Esophagus (tissue), 2 donors: ENCODE measurements at regions not wholly inside any gene's neighbourhood (a gene's known extent, or its start where the extent isn't known, plus 50 kb on each side); places are given as distances from the start of the nearest gene placed in this dataset.

Source experiments
- H3K27ac ChIP-seq, 2 donors: one replicate each; pipeline ENCODE4 v1.5.1; 2013; ENCODE audit warnings: low read depth in 2 of 2, mild to moderate bottlenecking in 2 of 2, inconsistent platforms in 1 of 2, low read length in 1 of 2, moderate library complexity in 1 of 2
- H3K27me3 ChIP-seq, 2 donors: one replicate each; pipeline ENCODE4 v1.6.1; 2013; ENCODE audit warnings: low read length in 2 of 2, control low read depth in 1 of 2, mild to moderate bottlenecking in 1 of 2; ENCODE audit not compliant: insufficient read depth in 2 of 2, control insufficient read depth in 1 of 2
- H3K36me3 ChIP-seq, 2 donors: one replicate each; pipeline ENCODE4 v1.6.1; 2013; ENCODE audit warnings: low read length in 1 of 2; ENCODE audit not compliant: control insufficient read depth in 2 of 2, insufficient read depth in 2 of 2
- H3K4me1 ChIP-seq, 2 donors: one replicate each; pipeline ENCODE4 v1.6.1; 2013; ENCODE audit warnings: low read length in 1 of 2; ENCODE audit not compliant: control insufficient read depth in 2 of 2, insufficient read depth in 2 of 2
- H3K4me3 ChIP-seq, 2 donors: one replicate each; pipeline ENCODE4 v1.5.1; 2013; ENCODE audit warnings: low read length in 2 of 2, mild to moderate bottlenecking in 2 of 2, low read depth in 1 of 2, moderate library complexity in 1 of 2
- H3K9me3 ChIP-seq, 2 donors: one replicate each; pipeline ENCODE4 v1.6.1; 2013; ENCODE audit warnings: mild to moderate bottlenecking in 2 of 2, low read depth in 1 of 2, low read length in 1 of 2, moderate library complexity in 1 of 2; ENCODE audit not compliant: control insufficient read depth in 2 of 2, insufficient read depth in 1 of 2
- WGBS, 2 donors: extraction: QIAGEN DNeasy Blood & Tissue Kit; methylation state at CpG; one replicate each; pipeline ENCODE4 v1.1.7; 2013; 5-methylcytosine and 5-hydroxymethylcytosine counted together
- donor health status: healthy with polysubstance abuse.
- donor health status: Bipolar disorder and iron deficiency.

- Histone ChIP-seq H3K4me1 (no peaks in the 10 kb centered on the region), H3K4me3 (no peak overlapping the region), H3K27me3 (no peaks in the 10 kb centered on the region), H3K27ac (no peak overlapping the region), H3K9me3 (no peaks in the 10 kb centered on the region), H3K36me3 (no peaks in the 10 kb centered on the region)
- 84 to 87% methylated on average over 4 of the region's 4 CpGs for WGBS, 2 donors
Observed at GRCh38 chr2:215695861-215696260, 260.0 kb upstream of the FN1 start.

- 91 to 94% methylated on average over 1 of the region's 1 CpG for WGBS, 2 donors
- no peak overlapping the region for H3K4me3 ChIP-seq
- H3K27ac ChIP-seq, result no peak overlapping the region
Observed at GRCh38 chr2:215693999-215694580, 258.2 kb upstream of the FN1 start.

GRCh38 chr2:215693193-215693998, 257.5 kb upstream of the FN1 start:
- no peaks in the 10 kb centered on the region for H3K9me3 ChIP-seq
- 60 to 62% methylated on average over 3 of the region's 3 CpGs for WGBS, 2 donors
- no peaks in the 10 kb centered on the region for H3K36me3 ChIP-seq
- H3K4me3 ChIP-seq, result no peak overlapping the region
- no peaks in the 10 kb centered on the region for H3K27me3 ChIP-seq
- H3K27ac ChIP-seq, result no peak overlapping the region
- no peaks in the 10 kb centered on the region for H3K4me1 ChIP-seq

More at GRCh38 chr2:215693999-215694580, 258.2 kb upstream of the FN1 start:
- H3K4me1 ChIP-seq, result no peaks in the 10 kb centered on the region
- H3K27me3 ChIP-seq, result no peaks in the 10 kb centered on the region
- H3K9me3 ChIP-seq, result no peaks in the 10 kb centered on the region
- no peaks in the 10 kb centered on the region for H3K36me3 ChIP-seq

- Histone ChIP-seq H3K4me3 (no peak overlapping the region), H3K36me3 (no peaks in the 10 kb centered on the region), H3K9me3 (no peaks in the 10 kb centered on the region), H3K4me1 (no peaks in the 10 kb centered on the region), H3K27ac (no peak overlapping the region), H3K27me3 (no peaks in the 10 kb centered on the region)
- 58 to 66% methylated on average over 1 of the region's 1 CpG for WGBS, 2 donors
Observed at GRCh38 chr2:215692387-215693079, 256.7 kb upstream of the FN1 start.

GRCh38 chr2:215691346-215691745, 255.5 kb upstream of the FN1 start:
- Histone ChIP-seq H3K4me3 (no peak overlapping the region), H3K4me1 (no peaks in the 10 kb centered on the region), H3K36me3 (no peaks in the 10 kb centered on the region), H3K27ac (no peak overlapping the region), H3K9me3 (no peaks in the 10 kb centered on the region), H3K27me3 (no peaks in the 10 kb centered on the region)

GRCh38 chr2:215687149-215688031, 251.5 kb upstream of the FN1 start:
- WGBS, 2 donors, result 89 to 97% methylated on average over 2 of the region's 2 CpGs
- H3K36me3 ChIP-seq, result no peaks in the 10 kb centered on the region
- no peaks in the 10 kb centered on the region for H3K9me3 ChIP-seq
- H3K27me3 ChIP-seq, result no peaks in the 10 kb centered on the region
- H3K4me1 ChIP-seq, result no peaks in the 10 kb centered on the region
- no peak overlapping the region for H3K27ac ChIP-seq
- H3K4me3 ChIP-seq, result no peak overlapping the region

GRCh38 chr2:215685238-215685990, 249.5 kb upstream of the FN1 start:
- no peaks in the 10 kb centered on the region for H3K4me1 ChIP-seq
- no peak overlapping the region for H3K27ac ChIP-seq
- H3K36me3 ChIP-seq, result no peaks in the 10 kb centered on the region
- no peaks in the 10 kb centered on the region for H3K9me3 ChIP-seq
- no peaks in the 10 kb centered on the region for H3K27me3 ChIP-seq
- WGBS, 2 donors, result 55 to 69% methylated on average over 1 of the region's 1 CpG
- no peak overlapping the region for H3K4me3 ChIP-seq

GRCh38 chr2:215684448-215685237, 248.8 kb upstream of the FN1 start:
- no peaks in the 10 kb centered on the region for H3K27me3 ChIP-seq

More at GRCh38 chr2:215684448-215685237, 248.8 kb upstream of the FN1 start:
- no peak overlapping the region for H3K27ac ChIP-seq
- whole genome bisulfite sequencing, 2 donors, result 79 to 88% methylated on average over 4 of the region's 4 CpGs
- no peak overlapping the region for H3K4me3 ChIP-seq
- no peaks in the 10 kb centered on the region for H3K4me1 ChIP-seq
- no peaks in the 10 kb centered on the region for H3K36me3 ChIP-seq
- H3K9me3 ChIP-seq, result no peaks in the 10 kb centered on the region
